Bronchial epithelial cell (primary cell): ENCODE measurements at regions not wholly inside any gene's neighbourhood (a gene's known extent, or its start where the extent isn't known, plus 50 kb on each side); places are given as distances from the start of the nearest gene placed in this dataset.
A peak's percentile ranks its signal among the peaks of the same experiment; 100 is the strongest.

Experiments used
- DNase-seq: peaks from one replicate; pipeline ENCODE4 v3.0.0-alpha.2; 2010; ENCODE audit warnings: low read depth
- FAIRE-seq: peaks from 2 replicates; lab custom pipeline; 2011; peaks lifted over from hg19 to GRCh38; lab: Jason Lieb, UNC
- H3K27me3 ChIP-seq: 2 replicates; pipeline ENCODE4 v1.5.1; 2011; ENCODE audit warnings: low read length; ENCODE audit not compliant: control insufficient read depth, insufficient read depth
- H3K36me3 ChIP-seq: 2 replicates; pipeline ENCODE4 v1.5.1; 2011; ENCODE audit warnings: low read length; ENCODE audit not compliant: control insufficient read depth, insufficient read depth
- H3K4me3 ChIP-seq: 2 replicates; pipeline ENCODE4 v1.5.1; 2011; ENCODE audit warnings: mild to moderate bottlenecking, low read depth, low read length, control low read depth
- CTCF ChIP-seq: IDR thresholded peaks from 2 replicates; pipeline ENCODE4 v1.5.1; 2011; ENCODE audit warnings: mild to moderate bottlenecking, moderate library complexity, low read length, control low read depth, inconsistent platforms; ENCODE audit not compliant: insufficient read depth, severe bottlenecking

- Histone ChIP-seq H3K27me3 (no peaks in the 10 kb centered on the region), H3K4me3 (no peak overlapping the region), H3K36me3 (no peaks in the 10 kb centered on the region)
- no peak for TF ChIP-seq CTCF
- FAIRE-seq (no peak), DNase-seq (no peak)
Observed at GRCh38 chr14:98799891-98800290, 472.1 kb downstream of the BCL11B start.

- Histone ChIP-seq H3K36me3 (no peaks in the 10 kb centered on the region), H3K27me3 (no peaks in the 10 kb centered on the region), H3K4me3 (no peak overlapping the region)
- FAIRE-seq (no peak), DNase-seq (no peak)
- TF ChIP-seq CTCF = no peak
Observed at GRCh38 chr14:98802044-98802443, 470.0 kb downstream of the BCL11B start.

- Histone ChIP-seq H3K27me3 (no peaks in the 10 kb centered on the region), H3K36me3 (no peaks in the 10 kb centered on the region), H3K4me3 (no peak overlapping the region)
- peak; percentile 23 for FAIRE-seq
- DNase-seq = no peak
- no peak for TF ChIP-seq CTCF
Observed at GRCh38 chr14:98803196-98803595, 468.8 kb downstream of the BCL11B start.

- DNase-seq (peak; percentile 55), FAIRE-seq (no peak)
- Histone ChIP-seq H3K36me3 (no peaks in the 10 kb centered on the region), H3K4me3 (no peak overlapping the region), H3K27me3 (peaks cover 5% of the 10 kb centered on the region)
- TF ChIP-seq CTCF = no peak
Observed at GRCh38 chr14:98808494-98809407, 463.2 kb downstream of the BCL11B start.

- H3K36me3 ChIP-seq = no peaks in the 10 kb centered on the region
- DNase-seq (no peak), FAIRE-seq (no peak)
- TF ChIP-seq CTCF = no peak
- no peak overlapping the region for H3K4me3 ChIP-seq
- H3K27me3 ChIP-seq = peaks cover 1% of the 10 kb centered on the region
Observed at GRCh38 chr14:98816195-98816594, 455.8 kb downstream of the BCL11B start.

GRCh38 chr14:98816720-98817119, 455.3 kb downstream of the BCL11B start:
- H3K27me3 ChIP-seq = no peaks in the 10 kb centered on the region
- DNase-seq = no peak
- H3K4me3 ChIP-seq = no peak overlapping the region
- no peak for TF ChIP-seq CTCF
- no peaks in the 10 kb centered on the region for H3K36me3 ChIP-seq
- FAIRE-seq = no peak
